SK-N-SH treated with all-trans-retinoic acid at 6 μM for 48 hours (cell line): ENCODE measurements at regions not wholly inside any gene's neighbourhood (a gene's known extent, or its start where the extent isn't known, plus 50 kb on each side); places are given as distances from the start of the nearest gene placed in this dataset.

ENCODE experiments used
- ATAC-seq: fragments of 200-7000 bp; cut with Tn5 transposase; 3 replicates; pipeline ENCODE4 v1.9.1; 2020; ENCODE audit warnings: mild to moderate bottlenecking, moderate library complexity
- ARNTL ChIP-seq: fragments of 450-650 bp; formaldehyde crosslinking; IDR thresholded peaks from 2 replicates; pipeline ENCODE4 v1.5.0; 2020; ENCODE audit warnings: low read depth, mild to moderate bottlenecking, moderate library complexity, borderline replicate concordance
- CREB5 ChIP-seq: fragments of 250-450 bp; sonication (Bioruptor Pico); IDR thresholded peaks from 2 replicates; pipeline ENCODE4 v1.5.1; 2020; ENCODE audit warnings: low read depth, mild to moderate bottlenecking, moderate library complexity
- CSDC2 ChIP-seq: fragments of 250-450 bp; sonication (Bioruptor Pico); IDR thresholded peaks from 2 replicates; pipeline ENCODE4 v1.5.0; 2020; ENCODE audit warnings: mild to moderate bottlenecking, moderate library complexity
- CSRNP3 ChIP-seq: fragments of 250-450 bp; sonication (Bioruptor Pico); IDR thresholded peaks from 2 replicates; pipeline ENCODE4 v1.5.1; 2021; ENCODE audit warnings: mild to moderate bottlenecking, moderate library complexity
- ESRRG ChIP-seq: fragments of 250-450 bp; sonication (Bioruptor Pico); IDR thresholded peaks from 2 replicates; pipeline ENCODE4 v1.6.1; 2021; ENCODE audit warnings: mild to moderate bottlenecking
- GLIS3 ChIP-seq: fragments of 250-450 bp; sonication (Bioruptor Pico); IDR thresholded peaks from 2 replicates; pipeline ENCODE4 v1.5.0; 2020; ENCODE audit warnings: mild to moderate bottlenecking, moderate library complexity
- ISL1 ChIP-seq: fragments of 250-450 bp; sonication (Bioruptor Pico); IDR thresholded peaks from 2 replicates; pipeline ENCODE4 v2.1.2; 2022; ENCODE audit warnings: mild to moderate bottlenecking, moderate library complexity
- PATZ1 ChIP-seq: fragments of 250-450 bp; sonication (Bioruptor Pico); IDR thresholded peaks from 2 replicates; pipeline ENCODE4 v1.8.0; 2020; ENCODE audit warnings: mild to moderate bottlenecking, moderate library complexity, borderline replicate concordance
- POU6F1 ChIP-seq: fragments of 250-450 bp; sonication (Bioruptor Pico); IDR thresholded peaks from 2 replicates; pipeline ENCODE4 v1.8.0; 2021; ENCODE audit warnings: low read depth, mild to moderate bottlenecking, moderate library complexity, borderline replicate concordance
- PPARA ChIP-seq: fragments of 250-450 bp; sonication (Bioruptor Pico); IDR thresholded peaks from 2 replicates; pipeline ENCODE4 v1.5.0; 2020; ENCODE audit warnings: mild to moderate bottlenecking, borderline replicate concordance
- RARB ChIP-seq: fragments of 250-450 bp; sonication (Bioruptor Pico); IDR thresholded peaks from 2 replicates; pipeline ENCODE4 v1.8.0; 2021; ENCODE audit warnings: mild to moderate bottlenecking, moderate library complexity
- TCF4 ChIP-seq: fragments of 250-450 bp; sonication (Bioruptor Pico); IDR thresholded peaks from 2 replicates; pipeline ENCODE4 v1.8.0; 2021; ENCODE audit warnings: mild to moderate bottlenecking, moderate library complexity, borderline replicate concordance
- TOX ChIP-seq: fragments of 250-450 bp; sonication (Bioruptor Pico); IDR thresholded peaks from 2 replicates; pipeline ENCODE4 v1.8.0; 2021; ENCODE audit warnings: mild to moderate bottlenecking, moderate library complexity, borderline replicate concordance
- ZFP3 ChIP-seq: fragments of 250-450 bp; sonication (Bioruptor Pico); IDR thresholded peaks from 2 replicates; pipeline ENCODE4 v1.5.0; 2020; ENCODE audit warnings: mild to moderate bottlenecking, moderate library complexity
- ZFP30 ChIP-seq: fragments of 450-650 bp; formaldehyde crosslinking; IDR thresholded peaks from 2 replicates; pipeline ENCODE4 v1.5.0; 2022; ENCODE audit warnings: mild to moderate bottlenecking, moderate library complexity
- ZNF565 ChIP-seq: fragments of 450-650 bp; formaldehyde crosslinking; conservative IDR thresholded peaks from 2 replicates; pipeline ENCODE4 v1.5.0; 2020; ENCODE audit warnings: low read depth, mild to moderate bottlenecking, moderate library complexity
- ZNF70 ChIP-seq: fragments of 450-650 bp; formaldehyde crosslinking; IDR thresholded peaks from 2 replicates; pipeline ENCODE4 v1.5.0; 2020; ENCODE audit warnings: mild to moderate bottlenecking, moderate library complexity
- ZNF8 ChIP-seq: fragments of 450-650 bp; formaldehyde crosslinking; IDR thresholded peaks from 2 replicates; pipeline ENCODE4 v1.5.0; 2020; ENCODE audit warnings: mild to moderate bottlenecking, moderate library complexity

GRCh38 chr2:8416849-8417832, 264.7 kb upstream of the ID2 start (continued):
- TF ChIP-seq PATZ1 (no peak), PPARA (CRISPR knock-in tag) (no peak), CREB5 (CRISPR knock-in tag) (no peak)
- TF ChIP-seq, all 23 proteins: peak for 0

GRCh38 chr2:8418721-8419120, 263.1 kb upstream of the ID2 start:
- ATAC-seq: peak; percentile 71
- TF ChIP-seq CREB5 (CRISPR knock-in tag): no peak
- no peak for TF ChIP-seq POU6F1 (CRISPR knock-in tag)
- no peak for TF ChIP-seq CSDC2 (CRISPR knock-in tag)
- TF ChIP-seq ZFP30 (CRISPR knock-in tag): no peak
- no peak for TF ChIP-seq ESRRG (CRISPR knock-in tag)
- TF ChIP-seq GLIS3 (CRISPR knock-in tag): no peak
- TF ChIP-seq ZNF565 (CRISPR knock-in tag): no peak
- no peak for TF ChIP-seq PATZ1
- no peak for TF ChIP-seq CSRNP3 (CRISPR knock-in tag)
- no peak for TF ChIP-seq ZFP3
- TF ChIP-seq TOX (CRISPR knock-in tag): no peak
- no peak for TF ChIP-seq RARB (CRISPR knock-in tag)
- no peak for TF ChIP-seq ARNTL
- TF ChIP-seq PPARA (CRISPR knock-in tag): no peak
- TF ChIP-seq, all 23 proteins: peak for 0

- ATAC-seq: no peak
- TF ChIP-seq CSDC2 (CRISPR knock-in tag) (no peak), ZFP3 (no peak)
Observed at GRCh38 chr2:8421658-8422449, 260.0 kb upstream of the ID2 start.

- ATAC-seq: no peak
- TF ChIP-seq POU6F1 (CRISPR knock-in tag) (no peak), TCF4 (CRISPR knock-in tag) (no peak), CREB5 (CRISPR knock-in tag) (no peak), ISL1 (no peak), ESRRG (CRISPR knock-in tag) (no peak), PATZ1 (no peak), ZNF565 (CRISPR knock-in tag) (no peak), ZNF70 (CRISPR knock-in tag) (no peak), ZNF8 (no peak)
Observed at GRCh38 chr2:8422450-8422800, 259.4 kb upstream of the ID2 start.
